ENCODE measurements at regions not wholly inside any gene's neighbourhood (a gene's known extent, or its start where the extent isn't known, plus 50 kb on each side); places are given as distances from the start of the nearest gene placed in this dataset.

GRCh38 chr12:58764100-58764953, 156.0 kb downstream of the LRIG3 start:
- TF ChIP-seq, protein P1, sequence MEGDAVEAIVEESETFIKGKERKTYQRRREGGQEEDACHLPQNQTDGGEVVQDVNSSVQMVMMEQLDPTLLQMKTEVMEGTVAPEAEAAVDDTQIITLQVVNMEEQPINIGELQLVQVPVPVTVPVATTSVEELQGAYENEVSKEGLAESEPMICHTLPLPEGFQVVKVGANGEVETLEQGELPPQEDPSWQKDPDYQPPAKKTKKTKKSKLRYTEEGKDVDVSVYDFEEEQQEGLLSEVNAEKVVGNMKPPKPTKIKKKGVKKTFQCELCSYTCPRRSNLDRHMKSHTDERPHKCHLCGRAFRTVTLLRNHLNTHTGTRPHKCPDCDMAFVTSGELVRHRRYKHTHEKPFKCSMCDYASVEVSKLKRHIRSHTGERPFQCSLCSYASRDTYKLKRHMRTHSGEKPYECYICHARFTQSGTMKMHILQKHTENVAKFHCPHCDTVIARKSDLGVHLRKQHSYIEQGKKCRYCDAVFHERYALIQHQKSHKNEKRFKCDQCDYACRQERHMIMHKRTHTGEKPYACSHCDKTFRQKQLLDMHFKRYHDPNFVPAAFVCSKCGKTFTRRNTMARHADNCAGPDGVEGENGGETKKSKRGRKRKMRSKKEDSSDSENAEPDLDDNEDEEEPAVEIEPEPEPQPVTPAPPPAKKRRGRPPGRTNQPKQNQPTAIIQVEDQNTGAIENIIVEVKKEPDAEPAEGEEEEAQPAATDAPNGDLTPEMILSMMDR (IDR thresholded peaks at IDR 0.05 in 2 of 3, conservative IDR thresholded peaks at IDR 0.05 in 1 of 3; ENCODE audit: borderline replicate concordance in 1 of 3, insufficient read depth in 1 of 3, low read depth in 2 of 3, low read length in 2 of 3): no peak
- TF ChIP-seq YY1 (IDR thresholded peaks at IDR 0.05; ENCODE audit: extremely low read depth, insufficient replicate concordance, low read depth, low read length) (no peak), POLR2AphosphoS5 (IDR thresholded peaks at IDR 0.05; ENCODE audit: low read depth, low read length) (no peak), CEBPB (IDR thresholded peaks at IDR 0.05; ENCODE audit: low read depth) (no peak), FOSL1 (IDR thresholded peaks at IDR 0.05; ENCODE audit: low read depth) (no peak), ZNF274 (IDR thresholded peaks at IDR 0.05; ENCODE audit: low read depth, low read length) (no peak), EGR1 (IDR thresholded peaks at IDR 0.05; ENCODE audit: low read depth) (no peak), JUND (IDR thresholded peaks at IDR 0.05) (no peak), ZBTB33 (IDR thresholded peaks at IDR 0.05; ENCODE audit: extremely low read depth, insufficient replicate concordance, low read length) (no peak), ZFX (IDR thresholded peaks at IDR 0.05) (no peak), POLR2A (IDR thresholded peaks at IDR 0.05; ENCODE audit: borderline replicate concordance, extremely low read depth, insufficient read depth, insufficient read length) (no peak), MAX (IDR thresholded peaks at IDR 0.05) (no peak), CBX3 (IDR thresholded peaks at IDR 0.05; ENCODE audit: low read depth) (no peak)
